ENCODE measurements at regions not wholly inside any gene's neighbourhood (a gene's known extent, or its start where the extent isn't known, plus 50 kb on each side); places are given as distances from the start of the nearest gene placed in this dataset.
A peak's percentile ranks its signal among the peaks of the same experiment; 100 is the strongest.

DNA sequence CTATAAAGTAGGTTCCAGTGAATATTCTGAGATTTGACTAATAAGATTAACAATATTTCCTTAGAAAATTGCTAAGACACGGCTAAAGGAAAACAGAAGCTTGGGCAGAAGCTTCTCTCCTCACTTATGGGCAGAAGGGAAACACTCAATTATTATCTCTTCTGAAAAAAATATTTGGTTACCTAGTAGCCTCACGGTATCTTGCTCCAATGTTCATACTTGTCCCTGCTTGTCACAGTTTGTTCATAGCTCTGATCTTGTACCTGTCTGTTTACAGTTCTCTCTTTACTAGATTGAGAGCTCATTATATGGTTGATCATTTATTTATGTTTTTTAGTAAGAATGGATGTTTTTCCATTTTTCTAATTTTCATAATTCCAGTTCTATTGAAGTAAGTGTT is 458.0 kb upstream of the ATP2B1 start:
- H3K4me3 ChIP-seq (ENCODE audit: control insufficient read depth, low read depth, low read length): no peak overlapping the region
- no peak for DNase-seq (ENCODE audit: low read depth)

DNA sequence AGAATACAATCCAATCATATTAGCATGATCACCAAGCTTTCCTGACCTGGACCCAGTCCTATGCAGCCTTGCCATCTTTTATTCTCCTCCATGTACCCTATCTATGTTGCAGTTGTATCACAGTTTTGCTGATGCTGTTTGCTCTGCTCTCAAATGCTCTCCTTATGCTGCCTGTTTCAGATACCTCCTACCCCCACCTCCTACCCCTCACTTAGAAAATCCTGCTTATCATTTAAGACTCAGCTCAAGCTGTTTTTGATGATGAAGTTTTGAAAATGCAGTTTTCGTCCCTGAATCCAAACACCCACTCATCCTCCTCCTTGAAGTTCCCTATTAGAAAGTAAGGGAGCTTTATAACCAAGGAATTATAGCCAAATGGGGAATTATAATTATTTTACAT is 457.4 kb upstream of the ATP2B1 start:
- TF ChIP-seq, protein P1, sequence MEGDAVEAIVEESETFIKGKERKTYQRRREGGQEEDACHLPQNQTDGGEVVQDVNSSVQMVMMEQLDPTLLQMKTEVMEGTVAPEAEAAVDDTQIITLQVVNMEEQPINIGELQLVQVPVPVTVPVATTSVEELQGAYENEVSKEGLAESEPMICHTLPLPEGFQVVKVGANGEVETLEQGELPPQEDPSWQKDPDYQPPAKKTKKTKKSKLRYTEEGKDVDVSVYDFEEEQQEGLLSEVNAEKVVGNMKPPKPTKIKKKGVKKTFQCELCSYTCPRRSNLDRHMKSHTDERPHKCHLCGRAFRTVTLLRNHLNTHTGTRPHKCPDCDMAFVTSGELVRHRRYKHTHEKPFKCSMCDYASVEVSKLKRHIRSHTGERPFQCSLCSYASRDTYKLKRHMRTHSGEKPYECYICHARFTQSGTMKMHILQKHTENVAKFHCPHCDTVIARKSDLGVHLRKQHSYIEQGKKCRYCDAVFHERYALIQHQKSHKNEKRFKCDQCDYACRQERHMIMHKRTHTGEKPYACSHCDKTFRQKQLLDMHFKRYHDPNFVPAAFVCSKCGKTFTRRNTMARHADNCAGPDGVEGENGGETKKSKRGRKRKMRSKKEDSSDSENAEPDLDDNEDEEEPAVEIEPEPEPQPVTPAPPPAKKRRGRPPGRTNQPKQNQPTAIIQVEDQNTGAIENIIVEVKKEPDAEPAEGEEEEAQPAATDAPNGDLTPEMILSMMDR (conservative IDR thresholded peaks at IDR 0.05; ENCODE audit: control insufficient read depth, insufficient read depth, low read depth, low read length): no peak
- no peak for DNase-seq (ENCODE audit: low read depth)
- H3K4me3 ChIP-seq (ENCODE audit: control insufficient read depth, low read depth, low read length): no peak overlapping the region

More for the DNA sequence above, 458.0 kb upstream of the ATP2B1 start:
- TF ChIP-seq, protein P1 (conservative IDR thresholded peaks at IDR 0.05; ENCODE audit: control insufficient read depth, insufficient read depth, low read depth, low read length): no peak

DNA sequence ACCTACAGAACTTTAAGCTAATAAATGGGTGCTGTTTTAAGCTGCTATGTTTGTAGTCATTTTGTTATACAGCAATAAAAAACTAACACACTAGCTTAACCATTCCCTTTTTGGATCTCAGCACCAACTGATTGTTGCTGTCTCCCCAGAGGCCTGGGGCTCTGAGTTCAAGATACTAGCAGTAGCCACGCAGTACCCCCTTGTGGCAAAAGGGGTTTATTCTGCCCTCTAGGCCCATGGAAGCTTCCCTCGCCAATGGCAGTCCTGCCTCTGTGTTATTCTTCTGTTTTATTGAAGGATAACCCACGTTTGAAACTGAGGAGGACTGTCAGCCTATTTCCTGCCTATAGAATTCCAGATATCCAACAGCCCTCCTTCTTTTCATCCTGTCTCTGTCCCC is 455.3 kb upstream of the ATP2B1 start:
- TF ChIP-seq, protein P1 (conservative IDR thresholded peaks at IDR 0.05; ENCODE audit: control insufficient read depth, insufficient read depth, low read depth, low read length): peak; percentile 17
- DNase-seq (ENCODE audit: low read depth): peak; percentile 18
- no peak overlapping the region for H3K4me3 ChIP-seq (ENCODE audit: control insufficient read depth, low read depth, low read length)

DNA sequence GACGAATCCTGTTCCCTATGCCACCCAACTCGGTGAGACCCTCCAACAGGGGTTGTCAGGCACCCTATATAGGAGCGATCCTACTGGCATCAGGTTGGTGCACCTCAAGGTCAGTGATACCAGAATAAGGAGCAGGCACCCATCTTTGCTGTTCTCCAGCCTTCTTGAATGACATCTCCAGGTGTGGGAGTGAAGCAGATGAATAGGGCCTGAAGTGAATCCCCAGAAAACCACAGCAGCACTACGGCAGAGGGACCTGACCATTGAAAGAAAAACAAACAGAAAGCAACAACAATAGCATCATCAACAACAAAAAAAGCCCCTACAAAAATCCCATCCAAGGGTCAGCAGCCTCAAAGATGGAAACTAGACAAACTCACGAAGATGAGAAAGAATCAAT is 445.2 kb upstream of the ATP2B1 start:
- DNase-seq (ENCODE audit: low read depth): no peak
- TF ChIP-seq, protein P1 (conservative IDR thresholded peaks at IDR 0.05; ENCODE audit: control insufficient read depth, insufficient read depth, low read depth, low read length): no peak
- no peak overlapping the region for H3K4me3 ChIP-seq (ENCODE audit: control insufficient read depth, low read depth, low read length)

DNA sequence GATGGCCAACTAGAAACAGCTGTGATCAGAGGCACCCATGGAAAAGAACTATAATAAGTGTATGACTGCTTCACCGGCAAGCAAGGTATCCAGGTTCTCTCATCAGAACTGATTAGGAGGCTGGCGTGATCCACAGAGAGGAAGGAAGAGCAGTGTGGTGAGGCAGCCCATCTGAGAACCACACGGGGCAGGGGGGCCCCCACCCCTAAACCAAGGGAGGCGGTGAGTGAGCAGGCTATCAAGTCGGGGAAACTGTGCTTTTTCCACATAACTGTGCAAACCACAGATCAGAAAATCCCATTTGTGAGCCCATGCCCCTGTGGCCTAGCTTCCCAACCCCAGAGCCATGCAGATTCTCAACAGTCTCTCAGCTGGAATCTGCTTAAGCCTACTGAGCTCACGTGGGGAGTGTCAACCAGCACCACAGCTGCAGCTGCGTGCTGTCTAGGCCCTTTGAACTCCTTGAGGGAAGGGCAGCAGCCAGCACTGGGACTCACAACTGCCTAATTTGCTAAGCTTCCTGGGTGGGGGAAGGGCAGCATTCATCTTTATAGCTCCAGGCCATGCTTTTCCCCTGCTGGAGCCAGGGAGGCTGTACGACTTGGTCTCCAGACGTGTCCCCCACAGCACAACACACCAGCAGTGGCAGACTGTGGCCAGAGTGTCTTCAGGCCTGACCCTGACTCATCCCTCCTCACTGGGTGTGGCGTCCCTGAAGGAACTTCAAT is 444.4 kb upstream of the ATP2B1 start:
- DNase-seq (ENCODE audit: low read depth): peak; percentile 4
- H3K4me3 ChIP-seq (ENCODE audit: control insufficient read depth, low read depth, low read length): no peak overlapping the region
- TF ChIP-seq, protein P1 (conservative IDR thresholded peaks at IDR 0.05; ENCODE audit: control insufficient read depth, insufficient read depth, low read depth, low read length): no peak

DNA sequence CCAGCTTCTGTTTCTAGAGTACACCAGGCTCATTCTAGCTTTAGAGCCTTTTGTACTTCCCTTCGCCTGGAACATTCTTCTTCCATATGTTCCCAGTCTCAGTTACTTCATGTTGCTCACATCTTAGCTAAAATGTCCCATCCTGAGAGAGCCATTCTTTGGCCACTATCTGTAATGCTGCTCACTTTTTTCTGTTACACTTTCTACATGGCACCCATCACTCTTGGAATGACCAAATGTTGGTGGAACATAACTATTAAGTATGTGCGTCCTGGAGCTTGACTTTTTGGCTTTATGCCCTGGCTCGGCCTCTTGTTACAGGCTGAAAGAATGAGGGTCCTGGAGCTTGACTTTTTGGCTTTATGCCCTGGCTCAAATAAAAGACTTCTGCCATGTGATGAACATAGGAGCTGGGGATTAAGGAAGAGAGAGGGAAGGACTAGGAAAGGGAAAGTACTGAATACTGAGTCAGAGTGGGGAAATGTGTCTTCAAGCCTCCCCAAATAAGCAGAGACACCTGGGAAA is 442.9 kb upstream of the ATP2B1 start:
- TF ChIP-seq, protein P1 (conservative IDR thresholded peaks at IDR 0.05; ENCODE audit: control insufficient read depth, insufficient read depth, low read depth, low read length): no peak
- no peak for DNase-seq (ENCODE audit: low read depth)
- H3K4me3 ChIP-seq (ENCODE audit: control insufficient read depth, low read depth, low read length): no peak overlapping the region

Measured in fibroblast of mammary gland (primary cell).